ENCODE measurements at regions not wholly inside any gene's neighbourhood (a gene's known extent, or its start where the extent isn't known, plus 50 kb on each side); places are given as distances from the start of the nearest gene placed in this dataset.

DNA sequence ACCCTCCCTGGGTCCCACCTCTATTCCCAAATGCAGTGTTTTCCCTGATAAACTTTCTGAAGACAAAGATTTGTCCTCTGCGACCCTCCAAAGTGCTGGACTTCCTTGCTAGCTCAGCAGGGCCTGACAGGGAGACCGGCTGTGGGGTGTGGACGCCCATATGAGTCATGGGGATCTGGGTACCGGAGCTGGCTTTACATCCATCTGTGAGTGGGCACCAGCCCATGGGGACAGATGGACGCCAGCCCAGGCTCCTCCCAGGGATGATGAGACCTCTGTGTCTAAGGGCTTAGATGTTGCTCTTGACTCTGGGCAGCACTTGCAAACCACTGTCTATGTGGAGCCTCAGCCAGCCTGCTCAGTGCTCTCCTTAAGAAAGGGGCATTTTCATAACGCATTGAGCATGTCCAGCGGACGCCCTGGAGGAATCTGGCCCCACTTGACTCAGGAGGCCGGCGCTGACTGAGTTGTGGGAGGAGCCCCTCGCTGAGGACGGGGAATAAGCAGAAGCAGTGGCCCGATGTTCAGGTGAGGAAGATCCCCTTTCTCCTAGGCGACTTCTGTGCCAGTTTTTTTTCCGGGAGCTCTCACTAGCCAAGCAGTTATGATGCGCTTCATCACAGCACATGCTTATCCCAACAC is 229.4 kb upstream of the MYT1L start:
- Histone ChIP-seq H3K4me1 (ENCODE audit: low read depth) (no peaks in the 10 kb centered on the region), H3K4me3 (no peak overlapping the region), H3K36me3 (ENCODE audit: low read depth) (no peaks in the 10 kb centered on the region), H3K9me3 (peaks cover 32% of the 10 kb centered on the region)
- ATAC-seq (no peak), DNase-seq (no peak)
- no peak for TF ChIP-seq CTCF (IDR thresholded peaks at IDR 0.05)
- intact Hi-C loops (cut with DNase I, micrococcal nuclease): no loop called here

GRCh38 chr2:2558476-2558875 is 227.4 kb upstream of the MYT1L start:
- Histone ChIP-seq H3K9me3 (peaks cover 41% of the 10 kb centered on the region), H3K4me1 (ENCODE audit: low read depth) (no peaks in the 10 kb centered on the region), H3K36me3 (ENCODE audit: low read depth) (no peaks in the 10 kb centered on the region), H3K4me3 (no peak overlapping the region)
- no peak for TF ChIP-seq CTCF (IDR thresholded peaks at IDR 0.05)
- intact Hi-C loops (cut with DNase I, micrococcal nuclease): no loop called here
- DNase-seq (no peak), ATAC-seq (no peak)

DNA sequence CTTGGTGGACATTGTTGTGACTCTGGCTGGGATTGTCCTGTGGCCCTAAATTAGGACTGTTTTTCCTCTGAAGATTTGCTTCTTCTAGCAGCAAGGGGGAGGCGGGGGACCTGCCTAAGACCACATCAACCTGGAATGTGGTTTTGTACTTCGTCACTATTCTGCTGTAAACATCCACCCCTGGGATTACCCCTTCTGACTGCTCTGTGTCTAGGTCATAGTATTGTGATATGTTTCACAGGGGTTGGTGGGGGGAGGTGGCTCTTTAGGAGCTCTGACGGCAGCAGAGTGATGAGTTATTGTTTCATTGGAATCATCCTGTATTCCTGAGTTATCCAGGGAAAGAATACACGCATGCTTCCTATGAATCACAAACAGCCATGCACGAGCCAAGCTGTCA is 226.4 kb upstream of the MYT1L start:
- intact Hi-C loops (cut with DNase I, micrococcal nuclease): no loop called here
- H3K9me3 ChIP-seq: peaks cover 47% of the 10 kb centered on the region
- ATAC-seq: no peak

DNA sequence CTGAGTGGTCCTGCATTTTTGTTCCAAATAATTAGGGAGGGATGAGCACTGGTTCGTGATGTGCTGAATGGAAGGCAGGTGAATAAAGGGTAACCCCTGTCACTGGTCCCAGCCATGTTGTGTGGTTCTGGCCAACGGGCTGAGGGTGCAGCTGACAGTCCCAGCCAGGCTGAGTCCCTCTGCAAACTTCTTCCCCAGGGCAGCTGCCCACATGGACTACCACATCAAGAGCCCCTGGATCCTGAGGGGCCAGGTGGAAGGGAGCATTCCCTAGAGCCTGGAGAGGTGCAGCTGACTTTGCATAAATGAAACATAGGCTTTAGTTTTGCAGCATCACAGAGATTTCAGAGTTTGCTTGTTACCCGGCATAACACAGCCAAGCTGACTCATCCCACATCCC is 219.8 kb upstream of the MYT1L start:
- no peak for TF ChIP-seq CTCF (IDR thresholded peaks at IDR 0.05)
- ATAC-seq (no peak), DNase-seq (no peak)
- Histone ChIP-seq H3K9me3 (peaks cover 40% of the 10 kb centered on the region), H3K4me3 (no peak overlapping the region), H3K36me3 (ENCODE audit: low read depth) (no peaks in the 10 kb centered on the region), H3K4me1 (ENCODE audit: low read depth) (no peaks in the 10 kb centered on the region)
- intact Hi-C loops (cut with DNase I, micrococcal nuclease): no loop called here

More for the DNA sequence above, 226.4 kb upstream of the MYT1L start:
- Histone ChIP-seq H3K4me1 (ENCODE audit: low read depth) (no peaks in the 10 kb centered on the region), H3K4me3 (no peak overlapping the region), H3K36me3 (ENCODE audit: low read depth) (no peaks in the 10 kb centered on the region)
- TF ChIP-seq CTCF (IDR thresholded peaks at IDR 0.05): no peak
- DNase-seq: no peak

DNA sequence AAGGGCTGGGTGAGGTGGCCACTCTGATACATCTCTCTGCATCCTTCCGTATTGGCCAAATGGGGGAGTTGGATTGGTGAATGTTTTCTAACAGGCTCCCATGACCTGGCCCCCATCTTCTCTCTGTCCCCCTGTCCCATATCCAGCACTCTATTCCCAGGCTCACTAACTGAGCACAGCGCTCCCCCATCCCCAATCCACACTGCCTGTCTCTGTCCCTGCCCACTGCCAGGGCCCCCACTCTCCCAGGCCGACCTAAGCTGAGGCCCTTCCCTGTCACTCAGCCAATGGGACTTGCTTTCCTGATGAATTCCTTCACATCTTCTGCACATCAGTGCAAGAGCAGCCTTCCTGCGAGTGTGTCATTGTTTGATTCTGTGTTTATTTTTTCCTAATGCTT is 216.8 kb upstream of the MYT1L start:
- no peak for TF ChIP-seq CTCF (IDR thresholded peaks at IDR 0.05)

GRCh38 chr2:2547451-2547850 is 216.4 kb upstream of the MYT1L start:
- H3K4me3 ChIP-seq: no peak overlapping the region
- H3K36me3 ChIP-seq (ENCODE audit: low read depth): no peaks in the 10 kb centered on the region
- no peaks in the 10 kb centered on the region for H3K4me1 ChIP-seq (ENCODE audit: low read depth)
- intact Hi-C loops (cut with DNase I, micrococcal nuclease): no loop called here
- TF ChIP-seq CTCF (IDR thresholded peaks at IDR 0.05): no peak
- DNase-seq: no peak
- no peak for ATAC-seq
- H3K9me3 ChIP-seq: peaks cover 24% of the 10 kb centered on the region

More for the DNA sequence above, 216.8 kb upstream of the MYT1L start:
- intact Hi-C loops (cut with DNase I, micrococcal nuclease): no loop called here
- ATAC-seq: no peak
- Histone ChIP-seq H3K4me1 (ENCODE audit: low read depth) (no peaks in the 10 kb centered on the region), H3K9me3 (peaks cover 26% of the 10 kb centered on the region), H3K4me3 (no peak overlapping the region), H3K36me3 (ENCODE audit: low read depth) (no peaks in the 10 kb centered on the region)
- DNase-seq: no peak

Data from mucosa of descending colon (tissue), 3 donors.